Panc1 (cell line): ENCODE measurements at regions not wholly inside any gene's neighbourhood (a gene's known extent, or its start where the extent isn't known, plus 50 kb on each side); places are given as distances from the start of the nearest gene placed in this dataset.

Experiments
- ATAC-seq: fragments of 200-7000 bp; cut with Tn5 transposase; 2 replicates; pipeline ENCODE4 v1.9.1; 2020; ENCODE audit warnings: mild to moderate bottlenecking, moderate library complexity
- BruUV-seq: library from RNA; stranded (reverse); fragments of 400-500 nt; replicated peaks from 2 replicates; lab custom pipeline; 2021; lab: Mats Ljungman, UMichigan
- CTCF ChIA-PET: fragments of 300-600 bp; sonication (Branson Sonifier 250); formaldehyde crosslinking; loops from one replicate; lab custom pipeline; 2022; ENCODE audit warnings: antibody characterized with exemption; lab: Charles Lee
- POLR2A ChIA-PET: fragments of 300-600 bp; sonication (Branson Sonifier 250); formaldehyde crosslinking; loops from one replicate; lab custom pipeline; 2022; ENCODE audit warnings: antibody characterized with exemption; lab: Charles Lee
- DNase-seq: peaks from one replicate; pipeline ENCODE4 v3.0.0-alpha.2; 2010; ENCODE audit warnings: low read depth, low spot score
- H3K27ac ChIP-seq: 2 replicates; pipeline ENCODE4 v1.5.1; 2011; ENCODE audit warnings: mild to moderate bottlenecking, low read length, inconsistent platforms
- H3K27me3 ChIP-seq: fragments of 200-500 bp; sonication (Bioruptor generic); 2 replicates; pipeline ENCODE4 v1.6.0; 2014; ENCODE audit warnings: low read length, inconsistent platforms; ENCODE audit not compliant: control insufficient read depth, insufficient read depth
- H3K36me3 ChIP-seq: fragments of 200-500 bp; sonication (Bioruptor generic); 2 replicates; pipeline ENCODE4 v1.5.1; 2014; ENCODE audit warnings: inconsistent platforms, mild to moderate bottlenecking, low read length, moderate library complexity; ENCODE audit not compliant: control insufficient read depth, insufficient read depth
- H3K4me1 ChIP-seq: 2 replicates; pipeline ENCODE4 v1.5.1; 2011; ENCODE audit warnings: inconsistent platforms, mild to moderate bottlenecking, low read length, moderate library complexity; ENCODE audit not compliant: control insufficient read depth, insufficient read depth
- H3K4me3 ChIP-seq, 2 experiments: 2 replicates each; pipeline ENCODE4 v1.5.1; 2011 to 2012; ENCODE audit warnings: low read depth in 2 of 2, low read length in 2 of 2, mild to moderate bottlenecking in 2 of 2, inconsistent platforms in 1 of 2, moderate library complexity in 1 of 2
- H3K9me3 ChIP-seq: fragments of 200-500 bp; sonication (Bioruptor generic); 2 replicates; pipeline ENCODE4 v1.5.1; 2014; ENCODE audit warnings: low read depth, mild to moderate bottlenecking, inconsistent platforms, low read length, moderate library complexity; ENCODE audit not compliant: control insufficient read depth, insufficient read depth
- POLR2AphosphoS5 ChIP-seq: IDR thresholded peaks from 2 replicates; pipeline ENCODE4 v1.6.1; 2012; ENCODE audit warnings: mild to moderate bottlenecking, low read depth, low read length, moderate library complexity
- SIN3A ChIP-seq: IDR thresholded peaks from 2 replicates; pipeline ENCODE4 v1.6.1; 2012; ENCODE audit warnings: low read depth, mild to moderate bottlenecking, low read length, moderate library complexity, borderline replicate concordance; ENCODE audit not compliant: insufficient read depth
- TCF7L2 ChIP-seq: IDR thresholded peaks from 2 replicates; pipeline ENCODE4 v1.6.1; 2011; ENCODE audit warnings: mild to moderate bottlenecking, low read depth, low read length, inconsistent platforms
- in situ Hi-C: cut with HindIII; loops from 2 replicates; pipeline ENCODE4 v1.10.0; 2016; ENCODE audit warnings: low sequenced_read_pairs, low pct_unique_long_range_greater_than_20kb
- intact Hi-C: fragments of 100-400 bp; cut with micrococcal nuclease; formaldehyde crosslinking; loops from one replicate; pipeline ENCODE4 v1.10.0; 2022; ENCODE audit not compliant: unreplicated experiment
- TF ChIP-seq, protein P1 (sequence below), 2 experiments: IDR thresholded peaks; 2 replicates each; pipeline ENCODE4 v1.6.1; 2011 to 2012; ENCODE audit warnings: low read depth in 2 of 2, control low read depth in 1 of 2, low read length in 1 of 2, mild to moderate bottlenecking in 1 of 2, moderate library complexity in 1 of 2; ENCODE audit not compliant: insufficient read depth in 1 of 2
- TF ChIP-seq, protein P2 (sequence below): fragments of 450-650 bp; IDR thresholded peaks from 2 replicates; pipeline ENCODE4 v1.5.1; 2017; ENCODE audit warnings: mild to moderate bottlenecking

DNA sequence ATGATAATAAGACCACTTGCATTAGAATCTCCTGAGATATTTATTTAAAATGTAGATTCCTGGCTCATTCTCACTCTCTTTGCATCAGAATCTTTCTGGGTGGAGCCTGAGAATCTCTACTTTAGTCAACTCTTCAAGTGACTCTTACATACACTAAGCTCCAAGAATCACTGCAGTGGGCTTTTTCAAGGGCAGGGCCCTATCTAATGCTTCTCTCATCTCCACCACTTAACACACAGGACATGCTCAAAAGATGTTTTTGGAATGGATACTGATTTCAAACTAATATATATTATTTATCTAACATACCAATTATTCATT, 68.9 kb upstream of the GAP43 start:
- no peaks in the 10 kb centered on the region for H3K9me3 ChIP-seq
- CTCF ChIA-PET = no interaction called here

DNA sequence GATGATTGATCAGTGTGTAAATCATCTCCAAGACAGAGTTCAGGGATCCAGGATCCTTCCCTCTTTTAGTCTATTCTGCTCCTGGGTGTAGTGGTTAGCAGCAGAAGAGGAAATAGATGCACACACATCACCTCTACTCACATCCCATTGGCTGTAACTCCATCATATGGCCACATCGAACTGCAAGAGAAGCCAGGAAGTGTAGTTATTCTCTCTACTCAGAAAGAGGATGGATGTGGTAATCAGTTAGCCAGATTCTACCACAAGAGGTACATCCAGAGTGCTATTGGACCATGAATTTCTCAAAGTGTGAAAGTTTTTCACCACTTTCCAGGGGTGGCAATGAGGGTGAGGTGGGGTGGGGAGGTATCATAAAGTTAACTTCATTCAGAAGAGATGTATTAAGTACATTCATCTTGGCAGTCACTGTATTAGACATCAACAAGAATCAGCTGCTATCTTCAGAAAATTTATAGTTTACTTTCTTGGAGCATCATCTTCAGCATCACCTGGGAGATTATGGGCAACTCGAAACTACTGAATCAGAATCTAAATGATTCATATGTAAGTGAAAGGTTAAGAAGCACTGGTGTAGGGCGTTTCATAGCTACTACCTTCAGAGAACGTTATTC, 60.6 kb upstream of the GAP43 start:
- ATAC-seq = no peak
- Histone ChIP-seq H3K4me1 (no peaks in the 10 kb centered on the region), H3K36me3 (no peaks in the 10 kb centered on the region), H3K4me3 (no peak overlapping the region), H3K27me3 (peaks cover under 1% of the 10 kb centered on the region; the same call in 1 of the 2 replicates), H3K27ac (no peak overlapping the region), H3K9me3 (no peaks in the 10 kb centered on the region)
- ChIA-PET POLR2A (no interaction called here), CTCF (no interaction called here)
- DNase-seq = no peak
- no peak for TF ChIP-seq TCF7L2
- TF ChIP-seq SIN3A = no peak
- TF ChIP-seq, protein P1, sequence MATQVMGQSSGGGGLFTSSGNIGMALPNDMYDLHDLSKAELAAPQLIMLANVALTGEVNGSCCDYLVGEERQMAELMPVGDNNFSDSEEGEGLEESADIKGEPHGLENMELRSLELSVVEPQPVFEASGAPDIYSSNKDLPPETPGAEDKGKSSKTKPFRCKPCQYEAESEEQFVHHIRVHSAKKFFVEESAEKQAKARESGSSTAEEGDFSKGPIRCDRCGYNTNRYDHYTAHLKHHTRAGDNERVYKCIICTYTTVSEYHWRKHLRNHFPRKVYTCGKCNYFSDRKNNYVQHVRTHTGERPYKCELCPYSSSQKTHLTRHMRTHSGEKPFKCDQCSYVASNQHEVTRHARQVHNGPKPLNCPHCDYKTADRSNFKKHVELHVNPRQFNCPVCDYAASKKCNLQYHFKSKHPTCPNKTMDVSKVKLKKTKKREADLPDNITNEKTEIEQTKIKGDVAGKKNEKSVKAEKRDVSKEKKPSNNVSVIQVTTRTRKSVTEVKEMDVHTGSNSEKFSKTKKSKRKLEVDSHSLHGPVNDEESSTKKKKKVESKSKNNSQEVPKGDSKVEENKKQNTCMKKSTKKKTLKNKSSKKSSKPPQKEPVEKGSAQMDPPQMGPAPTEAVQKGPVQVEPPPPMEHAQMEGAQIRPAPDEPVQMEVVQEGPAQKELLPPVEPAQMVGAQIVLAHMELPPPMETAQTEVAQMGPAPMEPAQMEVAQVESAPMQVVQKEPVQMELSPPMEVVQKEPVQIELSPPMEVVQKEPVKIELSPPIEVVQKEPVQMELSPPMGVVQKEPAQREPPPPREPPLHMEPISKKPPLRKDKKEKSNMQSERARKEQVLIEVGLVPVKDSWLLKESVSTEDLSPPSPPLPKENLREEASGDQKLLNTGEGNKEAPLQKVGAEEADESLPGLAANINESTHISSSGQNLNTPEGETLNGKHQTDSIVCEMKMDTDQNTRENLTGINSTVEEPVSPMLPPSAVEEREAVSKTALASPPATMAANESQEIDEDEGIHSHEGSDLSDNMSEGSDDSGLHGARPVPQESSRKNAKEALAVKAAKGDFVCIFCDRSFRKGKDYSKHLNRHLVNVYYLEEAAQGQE (IDR thresholded peaks at IDR 0.05; ENCODE audit: insufficient read depth in 1 of 2, low read depth in 2 of 2, low read length in 1 of 2) = no peak
- no peak for TF ChIP-seq POLR2AphosphoS5
- TF ChIP-seq, protein P2, sequence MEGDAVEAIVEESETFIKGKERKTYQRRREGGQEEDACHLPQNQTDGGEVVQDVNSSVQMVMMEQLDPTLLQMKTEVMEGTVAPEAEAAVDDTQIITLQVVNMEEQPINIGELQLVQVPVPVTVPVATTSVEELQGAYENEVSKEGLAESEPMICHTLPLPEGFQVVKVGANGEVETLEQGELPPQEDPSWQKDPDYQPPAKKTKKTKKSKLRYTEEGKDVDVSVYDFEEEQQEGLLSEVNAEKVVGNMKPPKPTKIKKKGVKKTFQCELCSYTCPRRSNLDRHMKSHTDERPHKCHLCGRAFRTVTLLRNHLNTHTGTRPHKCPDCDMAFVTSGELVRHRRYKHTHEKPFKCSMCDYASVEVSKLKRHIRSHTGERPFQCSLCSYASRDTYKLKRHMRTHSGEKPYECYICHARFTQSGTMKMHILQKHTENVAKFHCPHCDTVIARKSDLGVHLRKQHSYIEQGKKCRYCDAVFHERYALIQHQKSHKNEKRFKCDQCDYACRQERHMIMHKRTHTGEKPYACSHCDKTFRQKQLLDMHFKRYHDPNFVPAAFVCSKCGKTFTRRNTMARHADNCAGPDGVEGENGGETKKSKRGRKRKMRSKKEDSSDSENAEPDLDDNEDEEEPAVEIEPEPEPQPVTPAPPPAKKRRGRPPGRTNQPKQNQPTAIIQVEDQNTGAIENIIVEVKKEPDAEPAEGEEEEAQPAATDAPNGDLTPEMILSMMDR = no peak
- intact Hi-C loops (no loop called here), in situ Hi-C loops (no loop called here)
- no TSS peak for BruUV-seq

More for the DNA sequence above, 68.9 kb upstream of the GAP43 start:
- ATAC-seq (no peak), DNase-seq (no peak)
- TF ChIP-seq, protein P1 (IDR thresholded peaks at IDR 0.05; ENCODE audit: insufficient read depth in 1 of 2, low read depth in 2 of 2, low read length in 1 of 2) = no peak
- TF ChIP-seq, protein P2 = no peak
- TF ChIP-seq SIN3A (no peak), POLR2AphosphoS5 (no peak), TCF7L2 (no peak)
- intact Hi-C loops = no loop called here
- no TSS peak for BruUV-seq
- Histone ChIP-seq H3K27ac (no peak overlapping the region), H3K36me3 (no peaks in the 10 kb centered on the region), H3K4me1 (no peaks in the 10 kb centered on the region), H3K27me3 (peaks cover 2% of the 10 kb centered on the region; the same call in 1 of the 2 replicates), H3K4me3 (no peak overlapping the region)
- POLR2A ChIA-PET = no interaction called here
- in situ Hi-C loops = no loop called here
